HepG2 (cell line): ENCODE measurements at regions not wholly inside any gene's neighbourhood (a gene's known extent, or its start where the extent isn't known, plus 50 kb on each side); places are given as distances from the start of the nearest gene placed in this dataset.

Experiments
- ATAC-seq: fragments of 200-7000 bp; cut with Tn5 transposase; 3 replicates; pipeline ENCODE4 v1.9.1; 2020; ENCODE audit warnings: mild to moderate bottlenecking, moderate library complexity
- BruUV-seq: library from RNA; stranded (reverse); fragments of 400-500 nt; replicated peaks from 2 replicates; lab custom pipeline; 2021; lab: Mats Ljungman, UMichigan
- CTCF ChIA-PET: fragments of 300-600 bp; formaldehyde crosslinking; extraction: SDS; loops from one replicate; lab custom pipeline; 2021; ENCODE audit warnings: low total read pairs, inconsistent platforms, low intra/inter-chr PET ratio; lab: Yijun Ruan, JAX
- POLR2A ChIA-PET: fragments of 350-600 bp; sonication (Branson Sonifier 250); formaldehyde crosslinking; loops from one replicate; lab custom pipeline; 2020; ENCODE audit warnings: antibody characterized with exemption, inconsistent platforms; lab: Yijun Ruan, JAX
- DNase-seq: peaks from one replicate; pipeline ENCODE4 v3.0.0-alpha.2; 2015; ENCODE audit warnings: low spot score
- FAIRE-seq: peaks from 3 replicates; lab custom pipeline; 2011; peaks lifted over from hg19 to GRCh38; lab: Jason Lieb, UNC
- H2AFZ ChIP-seq: one replicate; pipeline ENCODE4 v1.6.1; 2011; ENCODE audit warnings: low read length, inconsistent platforms
- H3K27ac ChIP-seq: fragments of 300-600 bp; 3 replicates; pipeline ENCODE4 v1.8.0; 2011; ENCODE audit warnings: mixed run types, mild to moderate bottlenecking, mixed read lengths, low read length, inconsistent platforms; ENCODE audit not compliant: insufficient read depth; ENCODE audit errors: extremely low read length
- H3K27me3 ChIP-seq, 2 experiments: fragments of 200-600 bp in 1 of 2; 2 replicates in 1 of 2; 3 replicates in 1 of 2; pipeline versions ENCODE4 v1.6.0 to v1.8.0; 2011; ENCODE audit warnings: low read length in 2 of 2, mild to moderate bottlenecking in 2 of 2, moderate library complexity in 2 of 2, inconsistent platforms in 1 of 2; ENCODE audit not compliant: insufficient read depth in 2 of 2, control insufficient read depth in 1 of 2
- H3K36me3 ChIP-seq, 2 experiments: fragments of 200-600 bp in 1 of 2; replicated peaks in 1 of 2; 2 replicates in 1 of 2; 3 replicates in 1 of 2; pipeline versions ENCODE4 v1.5.1 to v1.8.0; 2011; ENCODE audit warnings: low read length in 2 of 2, inconsistent platforms in 1 of 2; ENCODE audit not compliant: insufficient read depth in 2 of 2, control insufficient read depth in 1 of 2
- H3K4me1 ChIP-seq: 2 replicates; pipeline ENCODE4 v1.5.1; 2012; ENCODE audit warnings: low read length, inconsistent platforms; ENCODE audit not compliant: insufficient read depth
- H3K4me2 ChIP-seq: 2 replicates; pipeline ENCODE4 v1.6.0; 2011; ENCODE audit warnings: low read depth, low read length, inconsistent platforms
- H3K4me3 ChIP-seq, 3 experiments: fragments of 200-600 bp in 1 of 3; sonication (generic), shearing (Covaris generic) in 1 of 3; replicated peaks in 1 of 3; 2 replicates each; pipeline ENCODE4 v1.5.1; 2011 to 2016; ENCODE audit warnings: low read length in 3 of 3, inconsistent platforms in 2 of 3, low read depth in 2 of 3, mild to moderate bottlenecking in 2 of 3, control low read depth in 1 of 3, mixed read lengths in 1 of 3; ENCODE audit not compliant: insufficient read depth in 1 of 3
- H3K79me2 ChIP-seq: one replicate; pipeline ENCODE4 v1.6.1; 2011; ENCODE audit warnings: low read length, inconsistent platforms; ENCODE audit not compliant: insufficient read depth
- H3K9ac ChIP-seq: 2 replicates; pipeline ENCODE4 v1.6.0; 2011; ENCODE audit warnings: mild to moderate bottlenecking, low read depth, low read length, inconsistent platforms; ENCODE audit not compliant: insufficient read depth
- H3K9me3 ChIP-seq: 2 replicates; pipeline ENCODE4 v1.5.1; 2012; ENCODE audit warnings: mild to moderate bottlenecking, low read length
- H4K20me1 ChIP-seq: 2 replicates; pipeline ENCODE4 v1.6.0; 2011; ENCODE audit warnings: inconsistent platforms, mild to moderate bottlenecking, low read length, moderate library complexity; ENCODE audit not compliant: insufficient read depth
- ZKSCAN1 ChIP-seq: fragments of 150-350 bp; IDR thresholded peaks from 2 replicates; pipeline ENCODE4 v1.6.1; 2014; ENCODE audit warnings: low read length
- ZNF232 ChIP-seq: sonication (generic); formaldehyde crosslinking; IDR thresholded peaks from 2 replicates; pipeline ENCODE4 v1.4.0; 2020; ENCODE audit warnings: missing genetic modification reagents, borderline replicate concordance
- ZNF562 ChIP-seq: sonication (generic); formaldehyde crosslinking; IDR thresholded peaks from 2 replicates; pipeline ENCODE4 v1.8.0; 2022; ENCODE audit warnings: missing genetic modification reagents, borderline replicate concordance
- ZNF605 ChIP-seq: sonication (generic); formaldehyde crosslinking; IDR thresholded peaks from 2 replicates; pipeline ENCODE4 v1.8.0; 2022; ENCODE audit warnings: mild to moderate bottlenecking, missing genetic modification reagents
- ZSCAN29 ChIP-seq: sonication (generic); formaldehyde crosslinking; conservative IDR thresholded peaks from 2 replicates; pipeline ENCODE4 v1.4.0; 2020; ENCODE audit warnings: mild to moderate bottlenecking, missing genetic modification reagents
- WGBS: methylation state at CpG from one replicate; pipeline ENCODE4 v1.1.6; 2017; ENCODE audit warnings: low lambda C conversion rate; 5-methylcytosine and 5-hydroxymethylcytosine counted together
- in situ Hi-C: cut with HindIII; loops from 2 replicates; pipeline ENCODE4 v1.10.0; 2017; ENCODE audit warnings: low pct_unique_long_range_greater_than_20kb; ENCODE audit not compliant: extremely low pct_ligation_motif_present
- intact Hi-C: fragments of 100-400 bp; cut with micrococcal nuclease; formaldehyde crosslinking; loops from one replicate; pipeline ENCODE4 v1.10.0; 2022; ENCODE audit not compliant: unreplicated experiment
- TF ChIP-seq, protein P1 (sequence below): sonication (generic); formaldehyde crosslinking; IDR thresholded peaks from 2 replicates; pipeline ENCODE4 v1.8.0; 2022; ENCODE audit warnings: missing genetic modification reagents, mild to moderate bottlenecking, inconsistent platforms, borderline replicate concordance
- TF ChIP-seq, protein P2 (sequence below): sonication (generic); formaldehyde crosslinking; IDR thresholded peaks from 2 replicates; pipeline ENCODE4 v1.5.0; 2020; ENCODE audit warnings: missing genetic modification reagents
- TF ChIP-seq, protein P3 (sequence below): sonication (generic); formaldehyde crosslinking; IDR thresholded peaks from 2 replicates; pipeline ENCODE4 v1.4.0; 2020; ENCODE audit warnings: mild to moderate bottlenecking, low read depth, missing genetic modification reagents
- TF ChIP-seq, protein P4 (sequence below): sonication (generic); formaldehyde crosslinking; IDR thresholded peaks from 2 replicates; pipeline ENCODE4 v1.4.0; 2020; ENCODE audit warnings: low read depth, mild to moderate bottlenecking, missing genetic modification reagents
- TF ChIP-seq, protein P5 (sequence below): IDR thresholded peaks from 2 replicates; pipeline ENCODE4 v1.6.1; 2016; ENCODE audit warnings: mild to moderate bottlenecking

DNA sequence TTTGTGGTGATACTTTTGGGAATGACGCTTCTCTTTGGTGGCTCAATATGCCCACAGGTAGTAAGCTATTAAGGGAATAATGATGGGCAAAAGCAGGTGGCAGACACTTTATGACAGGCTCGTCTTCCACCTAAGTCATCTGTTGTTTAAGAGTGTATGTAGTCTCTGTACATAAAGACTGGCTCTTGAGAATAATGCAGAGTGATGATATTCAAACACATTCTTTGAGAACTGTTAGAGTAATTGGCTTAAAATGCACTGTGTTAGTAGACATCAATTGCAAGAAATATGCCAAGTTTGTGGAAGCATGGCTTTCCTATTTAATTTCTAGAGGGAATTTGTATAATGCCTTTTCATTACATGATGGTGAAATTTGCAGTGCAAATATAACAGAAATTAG is 694.8 kb upstream of the MIS18BP1 start:
- intact Hi-C loops (no loop called here), in situ Hi-C loops (no loop called here)
- no peak overlapping the region for H2AFZ ChIP-seq
- no TSS peak for BruUV-seq
- no peaks in the 10 kb centered on the region for H3K36me3 ChIP-seq
- no peaks in the 10 kb centered on the region for H3K27me3 ChIP-seq
- FAIRE-seq (no peak), ATAC-seq (no peak), DNase-seq (no peak)
- H3K27ac ChIP-seq = no peak overlapping the region
- no peaks in the 10 kb centered on the region for H3K4me1 ChIP-seq
- ChIA-PET POLR2A (no interaction called here), CTCF (no interaction called here)
- H4K20me1 ChIP-seq = no peaks in the 10 kb centered on the region
- H3K9me3 ChIP-seq = peaks cover 42% of the 10 kb centered on the region
- H3K9ac ChIP-seq = no peak overlapping the region
- TF ChIP-seq, protein P1, sequence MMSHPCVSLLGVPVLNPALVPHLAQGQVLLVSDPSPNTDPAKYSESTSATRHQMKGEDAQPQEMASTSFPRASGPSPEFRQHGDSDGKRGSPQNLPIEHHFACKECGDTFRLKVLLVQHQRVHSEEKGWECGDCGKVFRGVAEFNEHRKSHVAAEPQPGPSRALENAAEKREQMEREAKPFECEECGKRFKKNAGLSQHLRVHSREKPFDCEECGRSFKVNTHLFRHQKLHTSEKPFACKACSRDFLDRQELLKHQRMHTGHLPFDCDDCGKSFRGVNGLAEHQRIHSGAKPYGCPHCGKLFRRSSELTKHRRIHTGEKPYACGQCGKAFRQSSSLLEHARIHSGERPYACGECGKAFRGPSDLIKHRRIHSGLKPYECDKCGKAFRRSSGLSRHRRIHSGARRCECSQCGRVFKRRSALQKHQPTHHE (CRISPR knock-in tag) = no peak
- TF ChIP-seq, protein P2, sequence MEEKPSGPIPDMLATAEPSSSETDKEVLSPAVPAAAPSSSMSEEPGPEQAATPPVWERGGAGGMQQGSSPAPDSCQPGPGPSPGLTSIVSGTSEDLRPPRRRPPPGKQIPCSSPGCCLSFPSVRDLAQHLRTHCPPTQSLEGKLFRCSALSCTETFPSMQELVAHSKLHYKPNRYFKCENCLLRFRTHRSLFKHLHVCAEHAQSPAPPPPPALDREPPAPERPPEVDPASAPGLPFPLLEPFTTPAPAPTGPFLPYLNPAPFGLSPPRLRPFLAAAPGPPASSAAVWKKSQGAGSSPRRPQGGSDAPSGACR (CRISPR knock-in tag) = no peak
- TF ChIP-seq ZSCAN29 (CRISPR knock-in tag) (no peak), ZNF232 (CRISPR knock-in tag) (no peak), ZNF562 (CRISPR knock-in tag) (no peak), ZKSCAN1 (no peak), ZNF605 (CRISPR knock-in tag) (no peak)
- TF ChIP-seq, protein P3, sequence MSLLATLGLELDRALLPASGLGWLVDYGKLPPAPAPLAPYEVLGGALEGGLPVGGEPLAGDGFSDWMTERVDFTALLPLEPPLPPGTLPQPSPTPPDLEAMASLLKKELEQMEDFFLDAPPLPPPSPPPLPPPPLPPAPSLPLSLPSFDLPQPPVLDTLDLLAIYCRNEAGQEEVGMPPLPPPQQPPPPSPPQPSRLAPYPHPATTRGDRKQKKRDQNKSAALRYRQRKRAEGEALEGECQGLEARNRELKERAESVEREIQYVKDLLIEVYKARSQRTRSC (CRISPR knock-in tag) = no peak
- TF ChIP-seq, protein P4, sequence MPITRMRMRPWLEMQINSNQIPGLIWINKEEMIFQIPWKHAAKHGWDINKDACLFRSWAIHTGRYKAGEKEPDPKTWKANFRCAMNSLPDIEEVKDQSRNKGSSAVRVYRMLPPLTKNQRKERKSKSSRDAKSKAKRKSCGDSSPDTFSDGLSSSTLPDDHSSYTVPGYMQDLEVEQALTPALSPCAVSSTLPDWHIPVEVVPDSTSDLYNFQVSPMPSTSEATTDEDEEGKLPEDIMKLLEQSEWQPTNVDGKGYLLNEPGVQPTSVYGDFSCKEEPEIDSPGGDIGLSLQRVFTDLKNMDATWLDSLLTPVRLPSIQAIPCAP = no peak
- TF ChIP-seq, protein P5, sequence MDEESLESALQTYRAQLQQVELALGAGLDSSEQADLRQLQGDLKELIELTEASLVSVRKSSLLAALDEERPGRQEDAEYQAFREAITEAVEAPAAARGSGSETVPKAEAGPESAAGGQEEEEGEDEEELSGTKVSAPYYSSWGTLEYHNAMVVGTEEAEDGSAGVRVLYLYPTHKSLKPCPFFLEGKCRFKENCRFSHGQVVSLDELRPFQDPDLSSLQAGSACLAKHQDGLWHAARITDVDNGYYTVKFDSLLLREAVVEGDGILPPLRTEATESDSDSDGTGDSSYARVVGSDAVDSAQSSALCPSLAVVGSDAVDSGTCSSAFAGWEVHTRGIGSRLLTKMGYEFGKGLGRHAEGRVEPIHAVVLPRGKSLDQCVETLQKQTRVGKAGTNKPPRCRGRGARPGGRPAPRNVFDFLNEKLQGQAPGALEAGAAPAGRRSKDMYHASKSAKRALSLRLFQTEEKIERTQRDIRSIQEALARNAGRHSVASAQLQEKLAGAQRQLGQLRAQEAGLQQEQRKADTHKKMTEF (CRISPR knock-in tag) = no peak
- H3K4me3 ChIP-seq = no peak overlapping the region
- no peak overlapping the region for H3K4me2 ChIP-seq
- no peaks in the 10 kb centered on the region for H3K79me2 ChIP-seq
- WGBS = 0% methylated on average over 2 of the region's 2 CpGs
